ENCODE measurements at regions not wholly inside any gene's neighbourhood (a gene's known extent, or its start where the extent isn't known, plus 50 kb on each side); places are given as distances from the start of the nearest gene placed in this dataset.

DNA sequence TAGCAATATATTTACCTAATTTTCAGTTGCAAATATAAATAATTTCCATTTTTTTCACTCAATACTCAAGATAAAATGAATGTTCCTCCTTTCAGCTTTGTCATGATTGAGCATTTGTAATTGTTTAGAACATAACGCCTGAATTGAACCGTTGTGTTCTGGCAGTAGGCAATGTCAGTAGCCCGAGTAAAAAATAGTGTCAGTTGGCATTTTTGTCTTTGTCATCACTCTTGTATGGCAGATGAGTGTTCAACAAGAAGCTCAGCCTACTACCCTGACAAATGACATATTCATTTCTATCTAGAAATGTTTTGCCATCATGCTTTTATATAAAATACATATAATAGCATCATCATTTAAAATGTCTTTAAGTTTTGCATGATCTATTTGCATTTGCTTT, 691.4 kb upstream of the NCAM2 start:
- no peaks in the 10 kb centered on the region for H3K9me3 ChIP-seq
- no peak overlapping the region for H3K27ac ChIP-seq (replicated peaks in 1 of 4)
- intact Hi-C loops (cut with DNase I) = no loop called here
- TF ChIP-seq POLR2AphosphoS5 (IDR thresholded peaks at IDR 0.05) (no peak), EP300 (IDR thresholded peaks at IDR 0.05) (no peak), POLR2A (IDR thresholded peaks at IDR 0.05; ENCODE audit: low read depth) (no peak)
- TF ChIP-seq, protein P1, sequence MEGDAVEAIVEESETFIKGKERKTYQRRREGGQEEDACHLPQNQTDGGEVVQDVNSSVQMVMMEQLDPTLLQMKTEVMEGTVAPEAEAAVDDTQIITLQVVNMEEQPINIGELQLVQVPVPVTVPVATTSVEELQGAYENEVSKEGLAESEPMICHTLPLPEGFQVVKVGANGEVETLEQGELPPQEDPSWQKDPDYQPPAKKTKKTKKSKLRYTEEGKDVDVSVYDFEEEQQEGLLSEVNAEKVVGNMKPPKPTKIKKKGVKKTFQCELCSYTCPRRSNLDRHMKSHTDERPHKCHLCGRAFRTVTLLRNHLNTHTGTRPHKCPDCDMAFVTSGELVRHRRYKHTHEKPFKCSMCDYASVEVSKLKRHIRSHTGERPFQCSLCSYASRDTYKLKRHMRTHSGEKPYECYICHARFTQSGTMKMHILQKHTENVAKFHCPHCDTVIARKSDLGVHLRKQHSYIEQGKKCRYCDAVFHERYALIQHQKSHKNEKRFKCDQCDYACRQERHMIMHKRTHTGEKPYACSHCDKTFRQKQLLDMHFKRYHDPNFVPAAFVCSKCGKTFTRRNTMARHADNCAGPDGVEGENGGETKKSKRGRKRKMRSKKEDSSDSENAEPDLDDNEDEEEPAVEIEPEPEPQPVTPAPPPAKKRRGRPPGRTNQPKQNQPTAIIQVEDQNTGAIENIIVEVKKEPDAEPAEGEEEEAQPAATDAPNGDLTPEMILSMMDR (IDR thresholded peaks at IDR 0.05) = no peak
- H3K36me3 ChIP-seq = no peaks in the 10 kb centered on the region
- no peaks in the 10 kb centered on the region for H3K27me3 ChIP-seq
- no peak overlapping the region for H3K4me3 ChIP-seq
- H3K4me1 ChIP-seq = no peaks in the 10 kb centered on the region
- WGBS = 68% methylated on average over 3 of the region's 3 CpGs
- DNase-seq (ENCODE audit: extremely low spot score) = no peak

DNA sequence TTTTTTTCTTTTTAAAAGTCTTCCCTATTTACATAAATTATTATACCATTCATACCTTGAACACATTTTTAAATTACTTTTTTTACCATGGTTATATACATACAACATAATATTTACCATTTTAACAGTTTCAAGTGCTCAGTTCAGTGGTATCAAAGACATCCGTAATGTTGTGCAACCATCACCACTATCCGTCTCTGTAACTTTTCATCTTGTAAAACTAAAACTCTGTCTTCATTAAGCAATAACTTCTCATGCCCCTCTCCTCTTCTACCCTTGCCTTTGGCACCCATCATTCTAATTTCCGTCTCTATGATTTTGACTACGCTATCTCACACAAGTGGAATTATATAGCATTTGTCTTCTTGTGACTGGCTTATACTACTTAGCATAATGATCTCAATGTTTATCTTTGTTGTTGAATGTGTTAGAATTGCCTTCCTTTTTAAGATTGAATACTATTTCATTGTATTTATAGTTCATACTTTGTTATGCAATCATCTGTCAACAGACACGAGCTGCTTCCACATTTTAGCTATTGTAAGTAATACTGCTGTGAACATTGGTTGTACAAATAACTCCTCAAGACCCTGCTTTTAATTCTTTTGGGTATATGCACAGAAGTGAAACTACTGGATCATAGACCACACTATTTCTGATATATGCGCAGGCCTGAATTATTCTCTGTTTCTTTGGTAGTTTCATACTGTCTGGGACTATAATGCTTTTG, 689.5 kb upstream of the NCAM2 start:
- TF ChIP-seq EP300 (IDR thresholded peaks at IDR 0.05) (no peak), POLR2AphosphoS5 (IDR thresholded peaks at IDR 0.05) (no peak), POLR2A (IDR thresholded peaks at IDR 0.05; ENCODE audit: low read depth) (no peak)
- TF ChIP-seq, protein P1 (IDR thresholded peaks at IDR 0.05) = no peak
- no peak for DNase-seq (ENCODE audit: extremely low spot score)
- H3K27me3 ChIP-seq = no peaks in the 10 kb centered on the region
- H3K9me3 ChIP-seq = no peaks in the 10 kb centered on the region
- H3K36me3 ChIP-seq = no peaks in the 10 kb centered on the region
- no peak overlapping the region for H3K27ac ChIP-seq (replicated peaks in 1 of 4)
- no peaks in the 10 kb centered on the region for H3K4me1 ChIP-seq
- H3K4me3 ChIP-seq = no peak overlapping the region
- intact Hi-C loops (cut with DNase I) = no loop called here
- 70% methylated on average over 6 of the region's 6 CpGs for WGBS

DNA sequence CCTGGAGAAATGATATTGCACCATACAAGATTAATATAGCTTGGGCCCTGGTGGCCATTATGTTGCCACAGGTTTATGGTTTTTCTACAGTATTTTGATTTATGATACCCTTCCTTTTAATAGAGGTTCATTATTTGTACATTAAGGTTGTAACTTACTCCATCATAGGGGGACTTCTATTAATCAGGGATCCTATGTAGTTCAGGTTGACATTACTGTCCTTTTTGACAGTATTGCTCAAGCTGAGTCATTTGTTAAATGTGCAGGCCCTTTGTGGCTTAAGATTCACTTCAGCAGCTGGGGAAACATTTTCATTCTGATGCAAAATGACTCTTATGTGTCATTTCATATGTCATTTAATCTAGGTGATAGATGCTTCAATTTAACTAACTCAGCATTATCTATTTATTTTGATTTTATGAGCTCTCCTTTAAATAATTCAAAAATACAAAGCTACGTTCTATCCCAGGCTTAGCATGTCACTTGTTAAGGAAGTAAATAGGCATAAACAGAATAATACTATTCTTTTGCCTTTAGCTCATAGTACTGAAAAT, 686.9 kb upstream of the NCAM2 start:
- 69% methylated on average over 1 of the region's 1 CpG for WGBS
- TF ChIP-seq EP300 (IDR thresholded peaks at IDR 0.05) (no peak), POLR2AphosphoS5 (IDR thresholded peaks at IDR 0.05) (no peak), POLR2A (IDR thresholded peaks at IDR 0.05; ENCODE audit: low read depth) (no peak)
- TF ChIP-seq, protein P1 (IDR thresholded peaks at IDR 0.05) = no peak
- H3K36me3 ChIP-seq = no peaks in the 10 kb centered on the region
- H3K27me3 ChIP-seq = no peaks in the 10 kb centered on the region
- peaks cover 0 to 8% (median 3%) of the 10 kb centered on the region in 4 donors for H3K9me3 ChIP-seq
- H3K4me1 ChIP-seq = no peaks in the 10 kb centered on the region
- H3K27ac ChIP-seq (replicated peaks in 1 of 4) = no peak overlapping the region
- no peak overlapping the region for H3K4me3 ChIP-seq
- DNase-seq (ENCODE audit: extremely low spot score) = no peak
- intact Hi-C loops (cut with DNase I) = no loop called here

DNA sequence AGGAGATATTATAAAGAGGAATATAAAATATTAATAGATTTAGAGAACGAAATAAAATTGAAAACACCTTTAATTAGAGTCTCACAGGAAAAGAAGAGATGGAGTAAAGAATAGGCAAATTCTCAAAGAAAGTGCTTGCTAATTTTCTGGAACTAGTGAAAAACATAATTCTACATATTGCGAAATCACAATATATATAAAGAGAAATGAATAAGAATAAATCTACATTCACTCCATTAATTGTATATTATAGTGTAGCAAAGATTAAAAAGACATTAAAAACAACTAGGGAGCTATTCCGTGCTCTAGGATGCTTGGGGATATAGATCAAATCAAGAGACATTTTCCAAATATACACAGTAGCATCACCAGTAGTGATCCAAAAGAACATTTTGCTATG, 685.2 kb upstream of the NCAM2 start:
- Histone ChIP-seq H3K27me3 (no peaks in the 10 kb centered on the region), H3K4me1 (no peaks in the 10 kb centered on the region), H3K36me3 (no peaks in the 10 kb centered on the region), H3K9me3 (peaks cover 0 to 8% (median 3%) of the 10 kb centered on the region in 4 donors), H3K4me3 (no peak overlapping the region), H3K27ac (replicated peaks in 1 of 4) (no peak overlapping the region)
- TF ChIP-seq, protein P1 (IDR thresholded peaks at IDR 0.05) = no peak
- TF ChIP-seq POLR2AphosphoS5 (IDR thresholded peaks at IDR 0.05) = no peak
- TF ChIP-seq POLR2A (IDR thresholded peaks at IDR 0.05; ENCODE audit: low read depth) = no peak
- TF ChIP-seq EP300 (IDR thresholded peaks at IDR 0.05) = no peak
- WGBS = 84% methylated on average over 3 of the region's 3 CpGs
- no peak for DNase-seq (ENCODE audit: extremely low spot score)
- intact Hi-C loops (cut with DNase I) = no loop called here
